Upper lobe of left lung (tissue), 6 donors: ENCODE measurements at regions not wholly inside any gene's neighbourhood (a gene's known extent, or its start where the extent isn't known, plus 50 kb on each side); places are given as distances from the start of the nearest gene placed in this dataset.
A peak's percentile ranks its signal among the peaks of the same experiment; 100 is the strongest.

Experiments
- ATAC-seq, 2 donors: fragments of 200-7000 bp; cut with Tn5 transposase; one replicate each; pipeline ENCODE4 v1.9.1; 2022; ENCODE audit warnings: mild to moderate bottlenecking in 2 of 2, moderate library complexity in 2 of 2; ENCODE audit not compliant: low FRiP score in 2 of 2
- DNase-seq, 2 donors: peaks; one replicate each; pipeline ENCODE4 v3.0.0-alpha.2; 2019 to 2020
- H3K27ac ChIP-seq, 4 donors: fragments of 200-600 bp; sonication (generic); one replicate each; pipeline ENCODE4 v1.5.1; 2016 to 2019
- H3K27me3 ChIP-seq, 4 donors: fragments of 200-600 bp; sonication (generic); one replicate each; pipeline ENCODE4 v1.5.1; 2017 to 2019
- H3K36me3 ChIP-seq, 4 donors: fragments of 200-600 bp; sonication (generic); one replicate each; pipeline ENCODE4 v1.5.1; 2016 to 2019
- H3K4me1 ChIP-seq, 4 donors: fragments of 200-600 bp; sonication (generic); one replicate each; pipeline ENCODE4 v1.5.1; 2018 to 2019
- H3K4me3 ChIP-seq, 4 donors: fragments of 200-600 bp; sonication (generic); one replicate each; pipeline ENCODE4 v1.5.1; 2017 to 2019; ENCODE audit warnings: mild to moderate bottlenecking in 2 of 4, moderate library complexity in 1 of 4
- H3K9me3 ChIP-seq, 4 donors: fragments of 200-600 bp; sonication (generic); one replicate each; pipeline ENCODE4 v1.5.1; 2018 to 2019
- EP300 ChIP-seq, 4 donors: sonication (generic); formaldehyde crosslinking; IDR thresholded peaks; one replicate each; pipeline ENCODE4 v1.5.1; 2017; ENCODE audit warnings: antibody characterized with exemption in 4 of 4, control low read depth in 2 of 4
- POLR2A ChIP-seq, 4 donors: fragments of 450-650 bp; IDR thresholded peaks; one replicate each; pipeline ENCODE4 v1.5.1; 2016 to 2017; ENCODE audit warnings: antibody characterized with exemption in 4 of 4, mild to moderate bottlenecking in 2 of 4
- POLR2AphosphoS5 ChIP-seq, 2 donors: sonication (generic); formaldehyde crosslinking; IDR thresholded peaks; one replicate each; pipeline ENCODE4 v1.5.1; 2017; ENCODE audit warnings: antibody characterized with exemption in 2 of 2
- WGBS, 2 donors: methylation state at CpG; one replicate each; pipeline ENCODE4 v1.1.5; 2017 to 2018; 5-methylcytosine and 5-hydroxymethylcytosine counted together
- TF ChIP-seq, protein P1 (sequence below), 6 experiments: fragments of 450-650 bp in 4 of 6; fragments of 200-600 bp in 2 of 6; sonication (generic) in 2 of 6; IDR thresholded peaks; one replicate each; pipeline ENCODE4 v1.5.1; 2016 to 2019; ENCODE audit warnings: antibody characterized with exemption in 6 of 6
- donor health status: DM: no; HTN: no; CAD: no; lungs with moderate emphysema.
- donor health status: DM: no; HTN: yes; CAD: no; lungs with severe emphysema.

DNA sequence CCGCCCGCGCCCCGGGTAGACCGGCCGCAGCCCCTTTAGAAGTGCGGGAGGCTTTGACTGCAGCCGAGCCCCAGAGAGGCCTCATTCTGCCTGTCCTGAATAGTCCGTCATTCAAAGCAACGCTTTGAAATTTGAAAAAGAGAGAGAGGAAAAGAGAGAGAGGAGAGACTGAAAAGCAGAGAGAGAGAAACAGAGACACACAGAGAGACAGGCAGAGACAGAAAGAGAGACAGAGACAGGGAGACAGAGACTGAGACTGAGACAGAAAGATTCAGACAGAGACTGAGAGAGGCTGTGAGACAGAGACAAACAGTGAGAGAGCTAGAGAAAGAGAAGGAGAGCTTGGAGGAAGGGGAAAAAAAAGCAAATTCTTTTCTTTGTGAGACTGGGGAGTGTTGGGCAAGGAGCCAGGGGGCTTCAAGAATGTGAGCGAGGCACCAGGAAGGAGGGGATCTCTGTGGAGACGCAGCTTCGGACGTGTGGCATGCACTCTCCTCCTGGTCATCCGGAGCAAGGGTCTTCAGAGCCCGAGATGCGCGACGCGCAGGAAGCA is 73.1 kb downstream of the MYCN start:
- Histone ChIP-seq H3K9me3 (no peaks in the 10 kb centered on the region), H3K4me1 (peaks cover 7 to 22% (median 18%) of the 10 kb centered on the region in 4 donors), H3K4me3 (peak overlapping the region in 1 of 4 donors; percentile 23), H3K36me3 (no peaks in the 10 kb centered on the region), H3K27me3 (peaks cover 0 to 7% (median 0%) of the 10 kb centered on the region in 4 donors), H3K27ac (peak overlapping the region in 1 of 4 donors; percentile 46)
- TF ChIP-seq POLR2AphosphoS5 (IDR thresholded peaks at IDR 0.05), result no peak
- TF ChIP-seq POLR2A (IDR thresholded peaks at IDR 0.05), result no peak
- TF ChIP-seq, protein P1, sequence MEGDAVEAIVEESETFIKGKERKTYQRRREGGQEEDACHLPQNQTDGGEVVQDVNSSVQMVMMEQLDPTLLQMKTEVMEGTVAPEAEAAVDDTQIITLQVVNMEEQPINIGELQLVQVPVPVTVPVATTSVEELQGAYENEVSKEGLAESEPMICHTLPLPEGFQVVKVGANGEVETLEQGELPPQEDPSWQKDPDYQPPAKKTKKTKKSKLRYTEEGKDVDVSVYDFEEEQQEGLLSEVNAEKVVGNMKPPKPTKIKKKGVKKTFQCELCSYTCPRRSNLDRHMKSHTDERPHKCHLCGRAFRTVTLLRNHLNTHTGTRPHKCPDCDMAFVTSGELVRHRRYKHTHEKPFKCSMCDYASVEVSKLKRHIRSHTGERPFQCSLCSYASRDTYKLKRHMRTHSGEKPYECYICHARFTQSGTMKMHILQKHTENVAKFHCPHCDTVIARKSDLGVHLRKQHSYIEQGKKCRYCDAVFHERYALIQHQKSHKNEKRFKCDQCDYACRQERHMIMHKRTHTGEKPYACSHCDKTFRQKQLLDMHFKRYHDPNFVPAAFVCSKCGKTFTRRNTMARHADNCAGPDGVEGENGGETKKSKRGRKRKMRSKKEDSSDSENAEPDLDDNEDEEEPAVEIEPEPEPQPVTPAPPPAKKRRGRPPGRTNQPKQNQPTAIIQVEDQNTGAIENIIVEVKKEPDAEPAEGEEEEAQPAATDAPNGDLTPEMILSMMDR (IDR thresholded peaks at IDR 0.05), result no peak
- ATAC-seq (no peak), DNase-seq (no peak)
- 23 to 44% methylated on average over 20 of the region's 20 CpGs for WGBS, 2 donors

DNA sequence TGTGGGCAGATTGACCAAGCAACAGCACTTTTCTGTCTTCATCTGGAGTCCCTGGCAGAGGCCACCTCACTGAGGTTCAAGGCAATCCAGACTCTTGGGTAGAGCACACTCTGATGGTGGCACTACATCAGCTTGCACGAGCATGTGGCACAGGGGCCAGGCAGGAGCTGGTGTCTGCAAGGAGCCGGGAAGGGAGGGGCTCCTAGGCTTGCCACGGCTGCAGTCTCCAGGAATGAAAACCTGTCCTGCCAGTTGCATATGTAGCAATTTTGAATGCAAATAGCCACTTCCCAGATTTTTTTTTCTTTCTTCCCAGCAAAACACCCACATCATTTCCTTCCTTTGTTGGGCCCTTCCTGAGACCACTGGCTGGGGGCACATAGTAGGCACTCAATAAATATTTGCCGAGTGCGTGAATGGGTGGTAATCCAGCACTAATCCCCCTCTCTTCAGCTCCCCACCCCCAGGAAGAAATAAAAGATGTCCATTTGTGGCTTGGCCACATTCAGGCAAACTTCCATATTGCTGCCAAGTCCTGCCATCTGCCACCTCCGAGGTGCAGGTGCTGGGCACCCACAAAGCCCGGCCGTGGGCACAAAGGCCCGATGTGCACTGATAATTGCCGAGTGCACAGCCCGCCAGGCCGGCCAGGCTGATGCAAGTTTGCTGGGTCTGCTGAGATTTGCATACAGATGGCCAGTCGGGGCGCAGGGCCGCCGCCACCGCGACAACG is 72.4 kb downstream of the MYCN start:
- H3K27ac ChIP-seq, result peak overlapping the region in 1 of 4 donors; percentile 46

DNA sequence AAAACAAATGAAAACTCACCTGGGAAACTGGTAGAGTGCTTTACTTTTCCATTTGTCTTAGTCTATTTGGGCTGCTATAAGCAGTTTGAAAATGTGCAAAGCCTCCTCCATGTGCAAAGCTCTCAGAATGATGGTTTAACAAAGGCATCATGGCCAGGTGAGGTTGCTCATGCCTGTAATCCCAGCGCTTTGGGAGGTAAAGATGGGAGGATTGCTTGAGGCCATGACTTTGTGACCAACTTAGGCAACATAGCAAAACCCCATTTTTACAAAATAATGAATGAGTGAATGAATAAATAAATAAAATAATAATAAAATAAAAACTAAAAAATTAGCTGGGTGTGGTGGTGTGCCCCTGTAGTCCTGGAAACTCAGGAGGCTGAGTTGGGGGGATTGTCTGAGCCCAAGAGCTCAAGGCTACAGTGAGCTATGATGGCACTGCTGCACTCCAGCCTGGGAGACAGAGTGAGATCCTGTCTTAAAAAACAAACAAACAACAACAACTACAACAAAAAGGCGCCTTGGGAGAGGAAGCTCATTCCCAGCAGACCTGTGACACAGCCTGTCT is 71.8 kb downstream of the MYCN start:
- WGBS, 2 donors, result 82 to 89% methylated on average over 2 of the region's 2 CpGs
- TF ChIP-seq EP300 (IDR thresholded peaks at IDR 0.05) (no peak), POLR2AphosphoS5 (IDR thresholded peaks at IDR 0.05) (no peak), POLR2A (IDR thresholded peaks at IDR 0.05) (no peak)
- TF ChIP-seq, protein P1 (IDR thresholded peaks at IDR 0.05), result no peak
- ATAC-seq (no peak), DNase-seq (no peak)
- Histone ChIP-seq H3K4me1 (peaks cover 7 to 22% (median 18%) of the 10 kb centered on the region in 4 donors), H3K27me3 (peaks cover 0 to 7% (median 0%) of the 10 kb centered on the region in 4 donors), H3K27ac (no peak overlapping the region), H3K9me3 (no peaks in the 10 kb centered on the region), H3K4me3 (no peak overlapping the region), H3K36me3 (no peaks in the 10 kb centered on the region)

More for the DNA sequence above, 72.4 kb downstream of the MYCN start:
- 21 to 30% methylated on average over 6 to 19 of the region's 19 CpGs for WGBS, 2 donors
- peaks cover 7 to 22% (median 18%) of the 10 kb centered on the region in 4 donors for H3K4me1 ChIP-seq
- DNase-seq (peak; percentile 83 to 85), ATAC-seq (peak; percentile 49 to 60)
- no peak for TF ChIP-seq POLR2AphosphoS5 (IDR thresholded peaks at IDR 0.05)
- TF ChIP-seq, protein P1 (IDR thresholded peaks at IDR 0.05), result no peak
- no peak for TF ChIP-seq EP300 (IDR thresholded peaks at IDR 0.05)
- no peak for TF ChIP-seq POLR2A (IDR thresholded peaks at IDR 0.05)
- peaks cover 0 to 7% (median 0%) of the 10 kb centered on the region in 4 donors for H3K27me3 ChIP-seq
- H3K4me3 ChIP-seq, result peak overlapping the region in 1 of 4 donors; percentile 23
- no peaks in the 10 kb centered on the region for H3K36me3 ChIP-seq
- no peaks in the 10 kb centered on the region for H3K9me3 ChIP-seq

DNA sequence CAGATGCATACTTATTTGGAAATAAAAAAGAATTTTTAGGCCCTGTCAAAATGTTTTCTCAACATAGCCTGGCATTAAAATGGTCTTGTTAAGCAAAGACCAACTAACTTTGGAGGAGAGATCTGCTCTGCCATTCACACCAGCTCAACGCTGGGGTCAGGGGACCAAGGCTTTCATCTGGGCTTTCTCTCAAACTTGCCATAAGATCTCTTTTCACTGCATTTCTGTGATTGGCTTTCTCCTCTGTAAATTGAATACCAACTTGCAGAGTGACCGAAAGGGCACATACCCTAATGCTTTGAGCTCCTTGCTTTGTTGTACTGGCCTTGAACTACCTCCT is 71.2 kb downstream of the MYCN start:
- Histone ChIP-seq H3K9me3 (no peaks in the 10 kb centered on the region), H3K27ac (no peak overlapping the region), H3K4me3 (no peak overlapping the region), H3K36me3 (no peaks in the 10 kb centered on the region), H3K27me3 (peaks cover 0 to 7% (median 0%) of the 10 kb centered on the region in 4 donors), H3K4me1 (peaks cover 7 to 22% (median 18%) of the 10 kb centered on the region in 4 donors)
- DNase-seq, result no peak
- no peak for ATAC-seq
- TF ChIP-seq POLR2AphosphoS5 (IDR thresholded peaks at IDR 0.05) (no peak), POLR2A (IDR thresholded peaks at IDR 0.05) (no peak), EP300 (IDR thresholded peaks at IDR 0.05) (no peak)
- TF ChIP-seq, protein P1 (IDR thresholded peaks at IDR 0.05), result no peak
- WGBS, 2 donors, result 93 to 96% methylated on average over 2 of the region's 2 CpGs
